ENCODE measurements at regions not wholly inside any gene's neighbourhood (a gene's known extent, or its start where the extent isn't known, plus 50 kb on each side); places are given as distances from the start of the nearest gene placed in this dataset.

DNA sequence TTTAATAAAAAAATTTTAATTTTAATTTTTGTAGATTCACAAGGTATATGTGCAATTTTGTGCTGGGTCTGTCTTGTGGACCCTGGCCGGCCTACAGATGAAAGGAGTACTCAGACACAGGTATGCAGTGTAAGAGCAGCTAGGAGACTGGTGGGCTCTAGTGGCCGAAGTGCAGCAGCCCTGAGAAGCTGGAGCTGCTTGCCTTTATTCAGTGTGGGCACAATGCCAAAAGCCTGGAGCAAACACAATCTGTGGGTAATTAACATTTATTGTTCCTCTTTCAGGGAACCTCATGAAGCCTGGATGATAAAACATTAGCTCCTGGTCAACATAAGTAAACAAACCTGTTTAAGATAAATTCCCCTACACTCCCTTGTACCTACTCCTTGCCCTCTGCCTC is 135.7 kb upstream of the SEL1L start:
- no peak for DNase-seq (ENCODE audit: low spot score)

DNA sequence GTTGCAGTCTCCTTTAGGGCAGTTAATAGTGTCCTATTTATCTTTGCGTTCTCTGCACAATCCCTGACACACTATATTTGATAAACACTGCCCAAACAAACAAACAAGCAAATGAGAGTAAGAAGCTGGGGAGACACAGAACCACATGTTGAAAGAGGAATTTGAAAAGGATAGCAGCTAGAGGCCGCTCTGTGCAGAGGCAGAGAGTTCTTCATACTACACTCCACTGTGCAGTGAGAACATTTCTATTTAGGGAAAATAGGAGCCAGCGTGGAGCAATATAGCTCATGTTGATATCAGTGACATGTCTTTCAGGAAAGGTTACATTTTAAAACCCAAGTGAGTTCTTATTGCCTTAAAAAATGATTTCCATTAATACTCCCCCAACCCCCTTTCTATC is 140.3 kb upstream of the SEL1L start:
- DNase-seq (ENCODE audit: low spot score), result no peak

DNA sequence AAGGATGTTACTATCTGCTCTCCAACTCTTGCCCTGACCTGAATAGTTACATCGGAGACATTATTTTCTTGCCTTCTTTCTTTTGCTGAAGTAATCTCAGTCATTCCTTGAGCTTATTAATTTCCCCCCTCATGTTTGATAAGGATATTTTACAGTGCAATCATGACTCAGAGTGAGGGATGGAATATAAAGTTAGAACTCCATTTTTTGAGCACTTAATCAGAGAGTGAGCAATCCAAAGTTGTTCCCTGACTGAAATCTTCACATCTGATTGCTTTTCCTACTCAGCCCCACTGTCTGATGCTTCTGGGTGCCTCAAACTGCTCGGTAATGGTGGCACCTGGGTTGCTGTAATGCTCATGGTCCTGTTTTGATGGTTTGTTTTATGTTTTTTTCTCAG is 142.7 kb upstream of the SEL1L start:
- DNase-seq (ENCODE audit: low spot score), result no peak

DNA sequence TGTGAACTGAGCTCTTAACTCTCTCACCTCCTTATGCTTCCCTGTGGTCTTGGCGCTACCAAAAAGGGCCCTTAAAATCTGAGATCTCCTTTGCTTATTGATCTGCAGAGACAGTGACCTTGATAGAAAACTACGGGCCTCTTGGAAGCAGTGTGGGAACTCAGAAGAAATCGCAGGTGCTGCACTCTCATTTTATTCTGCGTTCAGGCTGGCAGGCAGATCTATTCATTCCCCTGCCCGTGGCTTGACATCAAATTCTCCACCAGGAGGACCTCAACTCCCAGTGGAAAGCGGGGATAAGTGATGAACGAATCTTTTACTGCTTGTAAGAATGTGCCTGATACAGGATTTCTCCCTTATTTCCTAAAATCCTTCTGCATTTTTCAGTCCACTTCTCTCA is 143.2 kb upstream of the SEL1L start:
- DNase-seq (ENCODE audit: low spot score), result no peak

DNA sequence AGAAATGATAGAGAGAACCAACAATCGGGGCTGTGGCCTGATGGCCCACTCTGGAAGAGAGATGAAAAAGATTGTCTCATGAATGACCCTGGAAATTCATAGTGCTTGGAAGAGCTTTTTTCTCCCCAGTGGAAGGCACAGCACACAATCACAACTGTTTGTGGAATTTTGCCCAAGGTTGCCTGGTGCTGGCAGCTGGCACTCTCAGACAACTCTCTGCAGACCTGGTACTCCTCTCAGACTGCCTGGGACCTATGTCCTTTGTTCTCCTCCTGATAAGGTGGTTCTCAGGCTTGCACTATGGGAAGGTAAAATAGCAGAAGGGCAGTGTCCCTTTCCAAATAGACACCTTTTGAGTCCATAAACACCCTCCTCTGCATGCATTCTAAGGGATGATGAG is 144.1 kb upstream of the SEL1L start:
- DNase-seq (ENCODE audit: low spot score), result no peak

DNA sequence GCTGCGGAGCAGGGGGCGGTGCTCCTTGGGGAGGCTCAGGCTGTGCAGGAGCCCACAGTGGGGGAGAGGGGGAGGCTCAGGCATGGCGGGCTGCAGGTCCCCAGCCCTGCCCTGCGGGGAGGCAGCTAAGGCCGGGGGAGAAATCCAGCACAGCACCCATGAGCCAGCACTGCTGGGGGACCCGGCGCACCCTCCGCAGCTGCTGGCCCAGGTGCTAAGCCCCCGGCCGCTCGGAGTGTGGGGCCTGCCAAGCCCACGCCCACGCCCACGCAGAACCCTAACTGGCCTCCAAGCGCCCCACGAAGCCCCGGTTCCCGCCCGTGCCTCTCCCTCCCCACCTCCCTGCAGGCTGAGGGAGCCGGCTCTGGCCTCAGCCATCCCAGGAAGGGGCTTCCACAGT is 145.6 kb upstream of the SEL1L start:
- no peak for DNase-seq (ENCODE audit: low spot score)

DNA sequence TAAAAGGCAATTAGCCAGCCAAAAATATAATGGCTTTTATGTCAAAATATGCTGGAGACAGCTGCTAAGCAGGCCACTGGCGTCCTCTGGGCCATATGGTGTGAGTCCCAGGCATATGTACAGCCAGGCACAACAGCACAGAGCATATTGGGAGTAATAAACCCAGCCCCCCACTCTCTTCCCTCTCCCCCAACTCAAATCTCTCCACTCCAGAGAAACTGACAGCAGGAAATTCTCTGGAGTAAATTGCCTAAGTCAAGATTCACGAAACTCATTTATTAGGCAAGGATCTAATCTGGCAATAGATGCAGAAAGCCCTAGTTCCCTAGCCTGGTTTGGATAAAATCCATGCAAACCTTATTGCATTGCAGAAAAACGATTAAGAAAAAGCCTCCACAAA is 147.9 kb upstream of the SEL1L start:
- DNase-seq (ENCODE audit: low spot score), result no peak

DNA sequence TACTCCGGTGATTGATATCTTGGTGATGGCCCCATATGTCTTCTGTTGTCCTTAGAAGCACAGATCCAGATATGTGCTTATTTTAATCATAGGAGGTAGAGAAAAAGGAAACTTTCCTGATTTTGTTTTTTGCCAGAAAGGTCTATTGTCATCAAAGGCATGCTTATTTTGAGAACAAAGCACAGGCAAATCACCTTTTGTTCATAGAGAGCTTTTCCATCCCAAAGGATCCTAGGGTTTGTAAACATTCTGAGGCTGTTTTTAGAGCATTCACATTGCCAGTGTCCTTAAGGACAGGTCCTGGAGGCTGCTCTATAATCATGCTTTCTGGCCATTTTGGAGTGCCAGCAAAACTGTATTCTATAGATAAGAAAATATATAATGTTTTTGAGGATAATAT is 148.5 kb upstream of the SEL1L start:
- DNase-seq (ENCODE audit: low spot score), result no peak

DNA sequence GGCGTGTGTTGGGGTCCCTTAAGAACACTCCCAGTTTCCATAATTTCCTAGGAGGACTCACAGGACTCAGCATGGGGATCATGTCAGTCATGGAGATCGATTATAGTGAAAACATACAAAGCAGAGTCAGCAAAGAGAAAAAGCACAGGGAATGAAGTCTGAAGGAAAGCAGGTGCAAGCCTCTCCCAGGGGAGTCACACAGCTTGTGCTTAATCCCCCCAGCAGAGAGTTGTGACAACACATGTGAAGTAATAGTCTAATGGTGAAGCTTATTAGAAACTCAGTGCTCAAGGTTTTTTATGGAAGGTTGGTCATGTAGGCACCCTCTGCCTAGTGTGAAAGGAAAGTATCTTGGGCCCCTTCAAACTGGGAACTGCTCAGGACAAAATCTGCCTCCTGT is 149.0 kb upstream of the SEL1L start:
- DNase-seq (ENCODE audit: low spot score), result no peak

DNA sequence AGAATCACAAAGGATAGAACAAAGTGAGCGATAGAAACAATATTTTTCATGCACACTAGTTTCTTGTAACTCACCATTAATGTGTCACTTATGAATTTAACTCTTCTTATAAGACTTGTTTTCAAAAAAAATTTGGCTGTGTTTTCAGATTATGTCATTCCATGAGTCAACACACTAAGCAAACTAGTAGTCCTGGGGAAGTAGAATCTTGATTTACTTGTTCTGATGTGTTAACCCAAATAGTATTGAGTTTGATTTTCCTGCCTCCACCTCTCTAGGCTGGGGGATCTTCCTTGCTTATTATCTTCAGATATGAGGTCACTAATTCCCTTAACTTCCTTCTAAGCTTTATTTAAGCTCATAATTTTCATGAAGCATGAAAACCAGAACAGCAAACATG is 151.0 kb upstream of the SEL1L start:
- DNase-seq (ENCODE audit: low spot score), result no peak

DNA sequence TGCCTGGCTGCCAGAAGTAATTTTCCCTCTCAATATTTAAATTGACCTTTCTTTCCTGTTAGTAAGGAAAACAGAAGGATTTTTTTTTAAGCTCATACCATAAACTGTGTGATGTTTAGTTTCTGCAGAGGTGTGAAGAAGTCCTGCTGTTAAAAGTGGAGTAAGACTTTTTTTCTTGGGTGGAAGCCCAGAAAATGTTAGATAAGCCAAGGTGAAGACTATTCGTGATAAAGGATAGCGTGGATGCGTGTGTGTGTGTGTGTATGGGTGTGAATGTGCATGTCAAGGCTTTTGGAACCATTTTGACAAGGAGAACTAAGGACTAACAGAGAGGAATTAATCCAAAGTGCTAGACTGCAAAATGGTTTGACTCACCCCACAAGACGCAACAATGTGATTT is 152.9 kb upstream of the SEL1L start:
- no peak for DNase-seq (ENCODE audit: low spot score)

DNA sequence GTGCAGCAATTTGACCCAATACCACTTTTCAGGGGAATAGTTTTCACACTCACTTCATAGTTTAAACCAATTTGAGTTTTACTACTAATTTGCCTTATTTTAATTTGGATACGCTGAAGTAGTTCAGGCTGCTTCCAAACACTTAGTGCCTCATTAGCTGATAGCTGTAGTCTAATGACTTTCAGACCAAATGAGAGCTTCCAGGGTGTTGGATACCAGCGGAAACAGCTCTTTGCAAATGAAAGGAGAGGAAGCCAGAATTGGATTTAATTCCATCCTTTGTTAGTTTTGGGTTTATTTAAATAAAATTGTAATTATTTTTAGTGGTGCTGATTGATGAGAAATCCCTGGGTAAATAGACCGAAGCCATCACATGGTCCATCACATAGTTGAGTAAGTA is 158.3 kb upstream of the SEL1L start:
- DNase-seq (ENCODE audit: low spot score), result no peak

DNA sequence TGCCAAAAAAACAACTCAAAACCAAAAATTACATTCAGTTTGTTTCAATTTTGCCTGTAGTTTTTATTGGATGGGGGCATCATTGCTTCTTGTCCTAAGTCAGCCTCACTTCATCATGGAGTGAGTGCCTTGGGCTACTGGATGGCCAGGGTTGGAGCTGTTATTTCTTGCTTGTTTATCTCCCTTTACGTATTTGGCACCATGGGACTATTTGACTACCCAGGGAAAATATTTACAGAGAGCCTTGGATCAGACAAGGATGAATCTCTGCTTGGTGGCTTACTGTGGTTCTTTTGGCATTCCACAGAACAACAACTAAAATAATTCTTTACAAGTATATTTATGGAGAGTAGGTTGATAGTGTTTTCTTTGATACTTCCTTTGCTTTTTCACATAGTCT is 160.8 kb upstream of the SEL1L start:
- no peak for DNase-seq (ENCODE audit: low spot score)

DNA sequence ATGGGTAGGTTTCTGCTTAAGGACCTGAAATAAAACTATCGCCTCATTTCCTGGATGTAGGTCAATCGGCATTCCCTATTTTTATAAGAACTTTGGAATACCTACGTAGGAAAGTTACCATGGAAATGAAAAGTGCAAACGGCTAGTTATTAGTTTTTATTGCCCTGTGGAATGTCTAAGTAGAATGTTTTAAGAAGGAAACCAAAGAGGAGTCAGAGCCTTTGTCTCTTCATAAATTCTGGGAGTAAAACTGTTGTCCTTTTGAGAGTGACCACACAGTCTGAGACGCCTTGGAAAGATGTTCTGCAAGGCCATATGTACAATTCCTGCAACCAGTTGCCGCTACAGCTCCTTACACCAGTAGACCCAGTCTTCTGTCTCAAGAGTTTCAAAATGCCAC is 176.0 kb upstream of the SEL1L start:
- DNase-seq (ENCODE audit: low spot score), result no peak

DNA sequence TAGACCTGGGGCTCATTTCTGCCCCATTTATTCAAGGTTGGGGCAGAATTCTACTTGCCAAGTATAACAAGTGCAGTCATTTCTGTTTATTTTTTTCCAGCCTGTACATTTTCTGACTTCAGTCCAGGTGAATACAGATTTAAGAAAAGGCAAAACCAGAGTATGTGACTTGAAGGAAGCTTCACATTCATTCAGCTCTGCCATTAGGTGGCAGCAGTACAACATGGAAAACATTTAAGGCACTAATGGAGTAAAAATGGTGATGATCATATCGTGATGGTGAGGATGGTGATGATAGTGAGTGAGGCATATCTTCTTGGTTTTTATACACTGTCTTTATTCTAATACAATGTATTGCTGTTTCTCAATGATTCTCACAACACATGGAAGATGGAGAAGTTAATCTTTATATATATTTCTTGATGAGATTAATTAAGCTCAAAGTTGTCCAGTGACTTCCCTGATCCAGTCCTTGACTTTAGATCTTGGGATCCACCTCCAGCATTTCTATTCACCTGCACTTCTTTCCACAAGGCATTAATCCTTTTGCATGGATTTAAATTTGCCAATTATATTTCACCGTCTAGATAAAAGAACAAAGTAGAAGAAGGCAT is 176.7 kb upstream of the SEL1L start:
- peak; percentile 35 for DNase-seq (ENCODE audit: low spot score)

DNA sequence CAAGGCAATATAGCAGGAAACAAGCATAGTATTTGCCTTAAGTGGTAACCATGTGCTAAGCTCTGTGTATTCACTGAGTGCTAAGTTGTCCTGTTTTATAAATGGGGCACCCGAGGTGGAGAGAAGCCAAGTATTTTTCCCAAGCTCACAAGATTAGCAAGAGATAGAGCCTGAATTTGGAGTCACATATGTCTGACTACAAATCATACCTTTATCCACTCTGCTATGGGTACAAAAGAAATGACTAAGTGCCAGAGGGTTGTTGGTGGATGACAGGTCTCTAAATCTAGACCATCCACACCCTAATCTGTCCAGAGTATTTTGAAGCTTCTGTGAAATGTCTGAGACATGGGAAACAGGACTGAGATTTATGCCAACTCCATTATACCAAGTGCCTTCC is 182.1 kb upstream of the SEL1L start:
- DNase-seq (ENCODE audit: low spot score), result no peak

DNA sequence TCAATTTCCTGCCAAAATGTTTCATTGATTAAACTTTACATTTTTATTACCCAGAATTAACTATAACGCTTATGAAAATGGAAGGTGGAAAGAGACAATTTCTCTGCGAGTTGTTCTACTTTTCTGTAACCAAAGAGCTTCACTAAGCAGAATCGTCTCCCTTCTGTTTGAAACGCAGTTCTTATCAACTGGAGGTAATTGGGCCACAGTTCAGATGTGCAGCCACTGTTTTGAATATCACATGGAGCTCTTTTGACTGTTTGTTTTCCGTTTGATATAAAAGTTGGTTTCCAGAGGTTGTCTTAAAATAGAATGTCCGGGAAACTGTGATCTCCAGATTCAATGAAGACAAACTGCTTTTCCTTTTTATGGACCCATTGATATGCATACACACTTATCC is 183.3 kb upstream of the SEL1L start:
- no peak for DNase-seq (ENCODE audit: low spot score)

DNA sequence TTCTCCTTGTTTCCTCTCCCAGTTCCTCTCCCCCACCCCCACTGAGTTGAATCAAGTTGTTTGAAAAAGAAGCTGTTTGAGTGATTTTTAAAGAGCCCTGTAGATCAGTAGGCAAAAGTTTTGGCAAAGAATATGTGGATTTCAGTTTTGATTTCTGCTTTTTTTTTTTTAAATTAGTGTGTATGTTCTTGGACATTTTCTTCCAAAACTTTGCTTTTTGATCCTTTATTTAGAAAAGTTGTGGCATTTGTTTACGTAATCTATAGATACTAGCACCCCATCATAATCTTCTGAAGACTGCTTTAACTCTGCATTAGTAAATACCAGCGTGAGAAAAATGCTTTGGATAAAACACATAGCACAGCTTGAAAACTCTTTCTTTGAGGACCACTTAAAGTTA is 190.3 kb upstream of the SEL1L start:
- DNase-seq (ENCODE audit: low spot score), result no peak

DNA sequence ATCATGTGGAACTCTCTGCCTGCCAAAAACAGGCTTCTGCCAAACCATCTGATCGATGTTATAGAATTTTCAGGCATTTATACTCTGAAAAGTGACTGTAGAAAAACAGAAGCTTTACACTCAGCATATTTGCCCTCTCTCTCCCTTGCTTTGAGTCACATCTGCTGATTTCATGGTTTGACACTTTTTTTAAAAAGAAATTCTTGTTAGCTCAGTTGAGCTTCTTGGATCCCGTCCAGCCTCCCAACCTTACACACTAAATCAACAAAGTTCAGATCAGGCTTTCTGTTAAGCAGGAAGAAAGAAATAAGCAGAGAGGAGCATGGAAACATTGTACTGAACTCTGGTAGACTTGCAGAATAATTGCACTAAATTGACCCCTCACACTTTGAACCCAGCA is 193.6 kb upstream of the SEL1L start:
- no peak for DNase-seq (ENCODE audit: low spot score)

DNA sequence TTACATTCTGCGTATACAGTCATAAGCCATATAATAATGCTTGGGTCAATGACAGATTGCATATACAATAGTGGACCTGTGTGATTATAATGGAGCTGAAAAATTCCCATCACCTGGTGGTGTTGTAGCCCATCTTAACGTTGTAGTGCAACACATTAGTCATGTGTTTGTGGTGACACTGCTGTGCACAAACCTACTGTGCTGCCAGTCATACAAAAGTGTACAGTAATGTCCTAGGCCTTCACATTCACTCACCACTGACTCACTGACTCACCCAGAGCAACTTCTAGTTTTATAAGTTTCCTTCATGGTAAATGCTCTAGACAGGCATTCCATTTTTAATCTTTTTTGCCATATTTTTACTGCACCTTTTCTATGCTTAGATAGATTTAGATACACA is 194.8 kb upstream of the SEL1L start:
- DNase-seq (ENCODE audit: low spot score), result no peak

DNA sequence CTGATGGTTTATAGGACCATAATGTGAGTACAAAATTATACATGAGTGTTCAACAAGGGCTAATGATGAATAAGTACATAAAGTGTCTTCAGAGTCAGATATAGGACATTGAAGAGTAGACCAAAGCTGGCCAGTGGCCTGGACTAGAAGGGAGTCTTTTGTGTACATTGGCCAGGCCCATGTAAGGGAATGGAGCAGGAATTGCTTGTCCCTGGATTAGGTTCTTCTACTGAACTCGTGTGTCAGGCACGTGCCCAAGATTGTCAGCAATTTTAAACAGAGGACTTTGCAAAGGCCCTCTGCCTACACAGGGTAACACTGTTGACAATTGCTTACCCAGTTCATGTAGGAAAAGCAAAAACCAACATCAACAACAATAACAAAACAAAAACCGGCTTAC is 196.0 kb upstream of the SEL1L start:
- DNase-seq (ENCODE audit: low spot score), result no peak

DNA sequence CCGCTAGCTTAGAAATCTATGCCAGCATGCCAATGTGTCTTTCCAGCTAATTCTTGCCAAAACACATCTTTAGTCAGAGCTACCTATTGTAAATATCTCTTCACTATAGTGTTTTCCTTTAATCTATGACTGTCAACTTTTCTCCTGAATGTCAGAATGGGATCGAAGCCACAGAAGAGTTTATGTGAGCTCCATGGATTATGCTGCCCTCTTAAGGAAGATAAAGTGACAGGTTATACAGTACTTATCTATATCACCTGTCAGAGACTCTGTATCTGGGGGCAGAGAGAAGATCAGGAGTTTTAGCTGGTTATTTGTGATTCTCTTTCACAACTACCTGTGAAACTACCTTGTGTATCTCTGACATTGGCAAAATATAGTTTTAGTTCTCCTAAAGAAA is 204.3 kb upstream of the SEL1L start:
- DNase-seq (ENCODE audit: low spot score), result no peak

DNA sequence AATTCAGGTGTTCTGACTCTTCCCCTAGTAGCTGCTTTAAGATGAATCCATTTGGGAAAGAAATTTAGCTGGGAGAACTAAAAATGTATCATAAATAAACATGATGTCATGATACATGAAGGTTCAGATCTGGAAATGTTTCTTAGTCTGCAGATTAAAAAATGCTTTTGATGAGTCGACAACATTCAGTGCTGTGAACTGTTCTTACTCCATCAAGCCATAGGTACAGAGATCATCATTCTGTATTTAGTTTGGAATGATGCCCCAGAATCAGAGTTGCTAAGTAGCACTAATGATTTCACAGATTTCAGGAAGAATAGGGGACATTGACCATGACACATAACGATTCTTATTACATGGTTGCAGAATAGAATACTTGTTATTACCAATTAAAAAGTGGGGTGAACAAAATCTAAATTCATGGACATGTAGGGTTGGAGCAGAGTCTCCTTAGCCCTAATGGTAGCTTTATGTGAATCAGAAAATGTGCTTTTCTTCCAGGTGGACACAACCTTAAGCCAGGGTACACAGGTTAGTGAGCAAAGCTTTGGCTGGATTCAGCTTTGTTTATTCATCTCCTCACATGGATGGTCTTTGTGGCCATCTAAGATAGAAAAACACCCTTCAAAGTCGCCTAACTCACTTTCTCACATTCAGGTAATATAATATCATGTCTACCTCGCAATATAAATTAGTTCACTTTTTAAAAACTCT is 205.4 kb upstream of the SEL1L start:
- no peak for DNase-seq (ENCODE audit: low spot score)

DNA sequence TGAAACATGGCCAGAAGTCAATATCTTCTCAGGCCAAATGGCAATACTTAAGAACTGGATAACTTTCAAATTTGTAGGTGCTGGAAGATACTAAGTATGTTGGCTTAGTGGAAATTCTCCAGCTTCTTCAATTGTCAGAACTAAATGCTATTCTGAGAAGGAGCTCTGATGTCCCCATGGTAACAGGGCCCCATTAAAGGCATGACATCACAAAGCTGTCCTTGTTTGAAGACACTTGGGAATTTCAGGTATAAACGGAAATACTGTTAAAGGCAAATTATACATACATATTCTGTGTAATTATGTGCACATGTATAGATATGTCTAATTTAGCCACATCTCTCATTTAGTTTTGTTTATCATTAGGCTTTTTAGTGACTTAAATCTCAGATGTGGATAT is 210.0 kb upstream of the SEL1L start:
- DNase-seq (ENCODE audit: low spot score), result no peak
